Erythroblast (primary cell): ENCODE measurements at regions not wholly inside any gene's neighbourhood (a gene's known extent, or its start where the extent isn't known, plus 50 kb on each side); places are given as distances from the start of the nearest gene placed in this dataset.
"Not testable (repeated sequence)": the region's sequence is repeated elsewhere in the genome, so short reads cannot be mapped to it uniquely, and the experiment has no call there.

Experiments used
- GATA1 ChIP-seq: IDR thresholded peaks from 2 replicates; pipeline ENCODE4 v1.6.1; 2011; ENCODE audit warnings: low read depth, mild to moderate bottlenecking, control low read depth, low read length, moderate library complexity
- POLR2A ChIP-seq: IDR thresholded peaks from 2 replicates; pipeline ENCODE4 v1.6.1; 2011; ENCODE audit warnings: mild to moderate bottlenecking, low read length

DNA sequence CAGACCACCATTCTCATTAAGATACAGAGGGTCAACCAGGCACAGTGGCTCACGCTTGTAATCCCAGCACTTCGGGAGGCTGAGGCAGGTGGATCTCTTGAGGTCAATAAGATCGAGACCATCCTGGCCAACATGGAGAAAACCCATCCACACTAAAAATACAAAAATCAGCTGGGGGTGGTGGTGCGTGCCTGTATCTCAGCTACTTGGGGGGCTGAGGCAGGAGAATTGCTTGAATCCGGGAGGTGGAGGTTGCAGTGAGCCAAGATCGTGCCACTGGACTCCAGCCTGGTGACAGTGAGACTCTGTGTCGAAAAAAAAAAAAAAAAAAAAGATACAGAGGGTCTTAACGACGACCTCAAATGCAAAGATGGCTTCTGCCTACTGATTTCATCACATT is 320.4 kb downstream of the CYRIA start:
- TF ChIP-seq POLR2A, GATA1: not testable (repeated sequence)
